HCT116 (cell line): ENCODE measurements at regions not wholly inside any gene's neighbourhood (a gene's known extent, or its start where the extent isn't known, plus 50 kb on each side); places are given as distances from the start of the nearest gene placed in this dataset.

Source experiments
- CBX3 ChIP-seq: IDR thresholded peaks from 2 replicates; pipeline ENCODE4 v1.6.1; 2012; ENCODE audit warnings: low read depth
- CTCF ChIP-seq, 3 experiments: fragments of 200-600 bp in 1 of 3; sonication (generic) in 1 of 3; IDR thresholded peaks in 2 of 3; conservative IDR thresholded peaks in 1 of 3; 2 replicates each; pipeline ENCODE4 v1.5.1; 2012 to 2017; ENCODE audit warnings: low read depth in 2 of 3, low read length in 2 of 3, antibody characterized with exemption in 1 of 3, borderline replicate concordance in 1 of 3, control low read depth in 1 of 3, mild to moderate bottlenecking in 1 of 3, mixed read lengths in 1 of 3, mixed run types in 1 of 3, moderate library complexity in 1 of 3; ENCODE audit not compliant: insufficient read depth in 1 of 3
- EZH2 ChIP-seq: fragments of 200-600 bp; sonication (generic); IDR thresholded peaks from 2 replicates; pipeline ENCODE4 v1.6.1; 2017; ENCODE audit warnings: antibody characterized with exemption, mixed run types
- EZH2phosphoT487 ChIP-seq: fragments of 200-600 bp; IDR thresholded peaks from 2 replicates; pipeline ENCODE4 v1.6.1; 2018; ENCODE audit warnings: antibody characterized with exemption, borderline replicate concordance
- FOSL1 ChIP-seq: IDR thresholded peaks from 2 replicates; pipeline ENCODE4 v1.6.1; 2012; ENCODE audit warnings: low read depth
- JUND ChIP-seq: IDR thresholded peaks from 2 replicates; pipeline ENCODE4 v1.6.1; 2012
- MAX ChIP-seq: IDR thresholded peaks from 2 replicates; pipeline ENCODE4 v1.6.1; 2012
- POLR2AphosphoS5 ChIP-seq: IDR thresholded peaks from 2 replicates; pipeline ENCODE4 v1.6.1; 2011; ENCODE audit warnings: mild to moderate bottlenecking, low read depth, low read length, moderate library complexity
- RAD21 ChIP-seq: IDR thresholded peaks from 2 replicates; pipeline ENCODE4 v1.6.1; 2012; ENCODE audit warnings: low read depth, mild to moderate bottlenecking
- REST ChIP-seq: IDR thresholded peaks from 2 replicates; pipeline ENCODE4 v1.6.1; 2012; ENCODE audit warnings: low read depth
- SP1 ChIP-seq: IDR thresholded peaks from 2 replicates; pipeline ENCODE4 v1.6.1; 2012; ENCODE audit warnings: low read depth
- YY1 ChIP-seq: IDR thresholded peaks from 2 replicates; pipeline ENCODE4 v1.6.1; 2011; ENCODE audit warnings: low read length, low read depth, moderate library complexity, mild to moderate bottlenecking; ENCODE audit not compliant: insufficient replicate concordance; ENCODE audit errors: extremely low read depth
- ZNF274 ChIP-seq: fragments of 200-500 bp; sonication (Bioruptor generic); IDR thresholded peaks from 2 replicates; pipeline ENCODE4 v1.6.1; 2014; ENCODE audit warnings: mild to moderate bottlenecking, low read depth, low read length, inconsistent platforms

- TF ChIP-seq MAX: no peak
- TF ChIP-seq CTCF (IDR thresholded peaks at IDR 0.05 in 2 of 3, conservative IDR thresholded peaks at IDR 0.05 in 1 of 3; ENCODE audit: borderline replicate concordance in 1 of 3, insufficient read depth in 1 of 3, low read depth in 2 of 3, low read length in 2 of 3): no peak
- TF ChIP-seq CBX3: no peak
- TF ChIP-seq EZH2phosphoT487: no peak
- TF ChIP-seq SP1: no peak
- TF ChIP-seq EZH2: no peak
- TF ChIP-seq JUND: no peak
- TF ChIP-seq ZNF274: no peak
- TF ChIP-seq RAD21: no peak
- no peak for TF ChIP-seq REST
- no peak for TF ChIP-seq FOSL1
- no peak for TF ChIP-seq YY1
- TF ChIP-seq POLR2AphosphoS5: no peak
These were observed 547.0 kb upstream of the NDST4 start for GRCh38 chr4:115660465-115660864.
